EL (cell line): ENCODE measurements at regions not wholly inside any gene's neighbourhood (a gene's known extent, or its start where the extent isn't known, plus 50 kb on each side); places are given as distances from the start of the nearest gene placed in this dataset.
"Not testable (repeated sequence)": the region's sequence is repeated elsewhere in the genome, so short reads cannot be mapped to it uniquely, and the experiment has no call there.

Source experiments
- DNase-seq: peaks from one replicate; pipeline ENCODE4 v3.0.0-alpha.2; 2016

DNA sequence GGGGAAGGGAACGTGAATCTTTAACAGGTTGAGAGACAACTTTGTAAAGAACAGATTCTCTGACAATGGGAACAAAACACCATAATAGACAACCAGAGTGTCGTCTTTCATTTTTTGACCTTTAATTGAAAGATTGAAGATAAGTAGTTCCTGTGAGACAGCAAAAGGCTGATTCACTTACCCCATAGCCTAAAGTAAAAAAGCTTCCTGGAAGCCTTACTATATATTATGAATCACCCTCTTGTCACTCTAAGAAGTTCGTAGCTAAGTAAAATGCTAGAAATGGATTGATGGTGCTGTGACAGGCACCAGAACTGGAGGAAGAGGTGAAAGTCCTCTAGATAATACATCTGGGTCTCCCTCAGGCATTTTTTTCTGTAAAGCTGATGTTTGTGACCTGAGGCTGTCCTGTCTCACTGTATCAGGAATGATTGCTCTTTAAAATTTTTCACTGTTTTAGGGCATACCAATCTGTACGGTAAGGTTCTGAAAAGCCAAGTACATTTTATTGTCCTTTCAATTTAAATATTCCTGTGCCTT, 824.6 kb upstream of the SEMA6D start:
- no peak for DNase-seq

DNA sequence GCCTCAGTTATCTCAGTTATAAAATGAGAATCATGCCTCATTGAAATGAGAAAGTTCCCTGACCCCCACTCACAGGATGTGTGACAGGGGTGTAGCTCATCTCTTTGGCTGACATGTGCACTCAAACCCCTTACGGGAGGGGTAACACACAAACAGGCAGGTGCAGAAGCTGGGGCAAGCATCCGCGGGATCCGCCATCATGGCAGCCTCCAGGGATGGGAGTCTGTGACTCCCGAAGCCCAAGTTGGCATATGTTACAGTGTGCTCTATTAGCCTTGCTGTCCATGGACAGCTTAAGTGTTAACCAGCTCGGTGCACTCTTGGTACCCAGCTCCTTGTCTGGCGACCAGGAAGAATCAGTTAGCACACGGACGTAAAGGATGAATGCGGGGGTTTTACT, 822.7 kb upstream of the SEMA6D start:
- no peak for DNase-seq

DNA sequence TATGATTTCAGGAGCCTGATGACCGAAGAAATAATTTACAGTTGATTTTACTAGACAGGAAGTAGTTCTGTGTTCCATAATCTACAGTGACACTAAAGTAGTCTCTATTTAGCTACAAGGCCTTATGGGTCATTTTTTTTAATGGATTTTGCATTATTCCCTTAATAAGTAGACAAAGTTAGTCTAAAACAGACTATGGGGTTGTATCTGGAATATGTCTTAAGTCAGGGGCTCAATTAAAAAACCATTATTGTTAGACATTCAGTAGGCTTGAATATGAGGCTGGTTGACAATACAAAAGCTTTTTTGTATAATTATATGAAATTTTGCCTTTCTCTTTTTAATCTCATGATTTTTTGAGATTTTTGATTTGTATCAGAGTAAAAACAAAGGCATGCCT, 820.0 kb upstream of the SEMA6D start:
- DNase-seq, result no peak

DNA sequence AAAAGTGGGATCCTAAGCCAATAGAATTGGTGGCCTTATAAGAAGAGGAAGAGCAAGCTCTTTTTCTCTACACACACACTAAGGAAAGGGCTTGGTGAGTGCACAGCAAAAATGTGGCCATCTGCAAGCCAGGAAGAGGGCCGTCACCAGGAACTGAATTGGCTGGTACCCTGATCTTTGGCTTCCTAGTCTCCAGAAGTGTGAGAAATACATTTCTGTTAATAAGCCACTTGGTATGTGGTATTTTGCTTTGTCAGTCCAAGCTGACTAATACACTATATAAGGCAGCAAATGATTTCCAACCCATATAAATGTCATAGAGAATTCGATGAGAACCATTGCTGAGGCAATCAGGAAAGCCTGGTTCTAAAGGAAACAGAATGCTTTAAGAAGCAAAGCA, 816.3 kb upstream of the SEMA6D start:
- DNase-seq, result no peak

DNA sequence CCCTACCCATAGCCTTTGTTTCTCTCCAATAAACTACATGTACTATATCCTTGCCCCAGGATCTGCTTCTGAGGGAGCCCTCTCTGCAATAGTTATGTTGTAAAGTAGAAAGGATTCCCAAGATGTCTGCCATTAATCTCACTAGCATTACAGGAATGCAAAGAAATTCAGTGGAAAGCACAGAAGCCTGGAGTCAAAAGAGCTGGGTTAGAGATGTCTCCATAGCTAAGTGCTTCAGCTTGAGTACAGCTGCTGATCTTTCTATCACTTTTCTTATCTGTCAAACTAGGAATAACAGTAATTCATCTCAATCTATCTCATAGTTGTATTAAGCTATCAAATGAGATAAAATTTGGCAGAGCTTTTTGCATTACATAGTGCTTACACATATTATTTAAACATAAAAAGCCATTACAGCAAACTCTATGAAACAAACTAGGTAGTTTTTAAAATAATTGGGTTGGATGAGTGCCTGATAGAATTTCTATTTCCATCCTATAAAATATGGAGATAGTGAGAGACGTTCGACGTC, 799.5 kb upstream of the SEMA6D start:
- no peak for DNase-seq

- no peak for DNase-seq
Observed at GRCh38 chr15:46918462-46919140, 798.7 kb upstream of the SEMA6D start.

- DNase-seq, result no peak
Observed at GRCh38 chr15:46921891-46922290, 795.4 kb upstream of the SEMA6D start.

DNA sequence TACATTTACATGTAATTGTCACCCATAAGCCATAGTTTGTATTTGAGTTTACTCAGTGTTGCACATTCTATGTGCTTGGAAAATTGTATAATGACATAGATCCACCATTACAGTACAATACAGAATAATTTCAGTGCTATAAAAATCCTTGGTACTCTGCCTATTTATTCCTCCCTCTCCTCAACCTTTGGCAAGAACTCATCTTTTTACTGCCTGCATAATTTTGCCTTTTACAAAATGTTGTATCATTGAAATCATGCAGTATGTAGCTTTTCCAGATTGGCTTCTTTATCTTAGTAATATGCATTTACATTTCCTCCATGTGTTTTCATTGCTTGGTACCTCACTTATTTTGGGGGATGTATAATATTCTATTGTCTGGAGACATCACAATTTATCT, 786.9 kb upstream of the SEMA6D start:
- no peak for DNase-seq

DNA sequence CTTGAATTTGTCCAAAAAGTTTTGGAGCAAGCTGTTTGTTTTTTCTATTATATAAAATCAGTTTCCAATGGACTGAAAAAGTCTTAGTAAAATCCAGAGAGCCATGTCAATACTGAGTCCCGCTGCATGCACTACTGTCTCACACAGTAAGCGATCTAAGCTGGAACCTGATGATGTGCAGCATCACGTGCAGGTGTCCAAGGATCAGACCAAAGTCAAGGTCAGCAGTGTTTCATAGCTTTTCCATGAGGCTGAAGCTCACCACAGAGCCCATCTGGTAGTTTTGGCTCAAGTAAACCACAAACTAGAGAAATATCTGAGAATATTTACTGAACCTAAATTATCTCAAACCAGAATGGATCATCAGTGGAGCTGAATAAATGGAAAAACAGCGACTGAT, 784.0 kb upstream of the SEMA6D start:
- no peak for DNase-seq

DNA sequence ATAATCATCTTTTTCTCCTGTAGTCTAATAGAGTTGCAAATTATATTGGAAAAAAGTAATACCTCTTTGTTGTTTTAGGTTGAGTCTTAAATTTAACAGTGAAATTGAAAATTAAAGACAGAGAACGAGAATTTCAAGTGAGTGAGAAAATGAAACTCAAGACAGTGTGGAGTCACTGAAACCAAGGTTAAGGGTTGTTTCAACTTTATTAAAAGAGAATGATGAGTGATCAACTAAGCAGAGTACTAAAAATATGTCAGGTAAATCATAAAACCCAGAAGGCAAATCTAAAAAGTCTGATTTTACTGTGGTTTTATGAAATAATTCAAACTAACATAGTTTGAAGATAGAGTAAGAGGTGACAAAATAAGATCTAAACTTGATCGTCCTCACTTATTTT, 782.5 kb upstream of the SEMA6D start:
- DNase-seq, result no peak

DNA sequence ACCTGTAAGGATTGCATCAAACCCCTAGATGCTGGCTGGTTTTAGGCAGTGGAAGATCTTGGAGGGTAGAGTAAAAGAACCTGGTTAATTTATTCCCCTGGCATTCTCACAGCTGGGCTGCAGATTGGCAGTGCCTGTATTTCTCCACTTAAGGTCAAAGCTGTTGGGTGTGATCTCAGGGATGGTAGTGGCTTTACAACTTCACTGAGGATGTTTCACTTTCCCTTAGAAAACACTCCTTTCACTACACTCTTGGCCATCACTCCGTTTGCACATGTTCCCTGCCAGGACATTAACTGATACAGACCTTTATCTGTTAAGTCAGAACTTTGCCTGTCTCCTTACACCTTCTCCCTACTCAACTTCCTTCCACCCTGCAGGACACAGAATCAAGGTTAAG, 779.1 kb upstream of the SEMA6D start:
- DNase-seq, result no peak

- DNase-seq, result no peak
Observed at GRCh38 chr15:46941241-46941640, 776.1 kb upstream of the SEMA6D start.

DNA sequence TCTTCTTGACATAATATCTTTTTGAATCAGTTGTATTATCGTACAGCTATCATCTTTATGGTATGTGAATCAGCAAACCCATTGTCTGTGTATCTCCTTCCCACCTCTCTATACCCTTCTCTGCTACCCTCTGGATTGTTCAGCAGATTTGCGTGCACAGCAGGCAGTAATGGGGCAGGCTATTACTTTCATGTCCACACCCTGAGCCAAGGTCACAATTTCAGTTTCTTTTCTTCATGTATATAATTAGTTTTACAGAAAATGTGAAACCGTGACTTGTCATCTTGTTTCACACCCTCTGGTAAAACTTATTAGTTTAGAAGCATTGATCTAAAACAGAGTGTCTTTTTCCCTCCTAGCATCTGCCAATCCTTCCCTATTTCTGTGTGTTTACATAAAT, 770.4 kb upstream of the SEMA6D start:
- DNase-seq, result no peak

- DNase-seq, result no peak
Observed at GRCh38 chr15:46955576-46955975, 761.7 kb upstream of the SEMA6D start.

DNA sequence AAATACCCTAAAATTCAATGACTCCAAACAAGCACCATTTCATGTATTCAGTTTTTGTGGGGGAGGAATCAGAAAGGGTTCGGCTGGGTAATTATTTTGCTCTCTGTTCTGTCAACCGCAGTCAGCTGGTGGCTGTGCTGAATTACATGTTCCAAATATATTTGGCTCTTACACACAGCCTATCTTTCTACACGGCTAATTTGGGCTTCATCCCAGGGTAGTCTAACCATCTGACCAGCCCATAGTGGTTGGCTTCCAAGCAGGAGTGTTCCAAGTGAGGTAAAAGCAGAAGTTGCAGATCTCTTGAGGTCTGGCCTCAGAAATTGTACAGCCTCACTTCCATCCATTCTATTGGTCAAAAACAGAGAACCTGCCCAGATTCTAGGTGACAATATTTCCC, 760.8 kb upstream of the SEMA6D start:
- DNase-seq, result no peak

DNA sequence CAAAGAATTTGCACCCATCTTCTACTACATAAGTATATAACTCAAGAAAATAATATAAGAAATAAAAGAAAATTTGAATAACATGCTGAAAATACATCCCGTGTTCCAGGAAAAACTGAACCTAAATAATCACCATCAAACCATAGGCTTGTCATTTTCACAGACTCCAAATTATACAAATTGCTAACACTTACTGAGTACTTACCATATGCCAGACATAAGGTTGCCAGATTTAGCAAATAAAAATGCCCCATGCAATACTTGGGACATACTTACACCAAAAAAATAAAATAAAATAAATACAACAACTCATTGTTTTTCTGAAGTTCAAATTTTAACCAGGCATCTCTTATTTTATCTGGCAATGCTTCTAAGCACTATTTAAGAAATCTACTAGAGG, 760.4 kb upstream of the SEMA6D start:
- no peak for DNase-seq

GRCh38 chr15:46960581-46960980, 756.7 kb upstream of the SEMA6D start:
- DNase-seq, result no peak

GRCh38 chr15:46961795-46962194, 755.5 kb upstream of the SEMA6D start:
- no peak for DNase-seq

DNA sequence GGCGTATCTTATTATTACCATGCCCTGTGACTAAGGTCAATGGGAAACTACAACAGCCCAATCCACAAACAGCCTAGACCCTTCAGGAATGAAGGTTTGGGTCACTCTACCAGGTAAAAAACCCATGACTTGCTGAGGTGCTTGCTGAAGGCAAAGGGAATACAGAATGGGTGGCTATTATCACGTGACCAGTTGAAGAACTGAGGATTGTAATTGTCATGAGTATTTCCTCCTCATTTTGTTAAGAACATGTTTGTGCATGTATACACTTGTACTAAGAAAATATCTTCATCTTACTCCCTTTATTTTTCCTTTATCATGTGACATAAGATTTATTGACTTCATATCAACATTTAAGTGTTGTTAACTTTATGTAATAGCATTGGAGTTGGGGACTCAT, 729.2 kb upstream of the SEMA6D start:
- DNase-seq, result not testable (repeated sequence)

DNA sequence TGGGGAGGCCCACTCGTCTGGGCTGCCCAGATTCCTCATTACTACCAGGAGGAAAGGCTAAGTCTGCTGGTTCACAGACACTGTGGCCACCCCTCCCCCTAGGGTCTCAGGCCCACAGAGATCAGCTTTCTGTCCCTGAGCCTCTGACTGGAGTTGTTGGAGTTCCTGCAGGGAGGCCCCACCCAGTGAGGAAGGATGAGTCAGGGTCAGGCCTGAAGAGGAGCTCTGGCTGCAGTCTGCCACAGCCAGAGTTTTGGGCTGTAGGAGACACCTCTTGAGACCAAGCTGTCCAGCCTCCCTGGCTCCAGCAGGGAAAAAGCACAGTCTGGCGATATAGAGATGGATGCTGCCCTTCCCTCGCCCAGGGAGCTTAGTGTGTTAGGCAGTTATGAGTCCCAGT, 720.9 kb upstream of the SEMA6D start:
- DNase-seq, result no peak

DNA sequence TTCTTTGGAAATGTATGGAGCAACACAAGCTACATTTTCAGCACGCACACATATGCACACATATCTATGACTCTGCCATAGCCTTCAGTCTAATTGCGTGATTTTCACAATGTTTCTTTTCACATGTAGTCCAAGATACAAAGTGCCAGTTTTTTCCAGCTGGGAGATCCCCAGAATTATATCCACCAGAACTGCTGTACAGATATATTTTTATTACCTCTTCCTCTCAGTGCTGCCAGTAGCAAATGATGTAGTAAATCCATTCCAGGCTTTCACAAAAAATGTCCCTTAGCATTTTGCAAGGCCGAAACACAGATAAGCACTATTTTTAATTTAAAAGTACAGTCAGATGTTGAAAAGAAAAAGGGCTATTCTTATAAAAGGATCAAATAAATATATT, 719.8 kb upstream of the SEMA6D start:
- no peak for DNase-seq

DNA sequence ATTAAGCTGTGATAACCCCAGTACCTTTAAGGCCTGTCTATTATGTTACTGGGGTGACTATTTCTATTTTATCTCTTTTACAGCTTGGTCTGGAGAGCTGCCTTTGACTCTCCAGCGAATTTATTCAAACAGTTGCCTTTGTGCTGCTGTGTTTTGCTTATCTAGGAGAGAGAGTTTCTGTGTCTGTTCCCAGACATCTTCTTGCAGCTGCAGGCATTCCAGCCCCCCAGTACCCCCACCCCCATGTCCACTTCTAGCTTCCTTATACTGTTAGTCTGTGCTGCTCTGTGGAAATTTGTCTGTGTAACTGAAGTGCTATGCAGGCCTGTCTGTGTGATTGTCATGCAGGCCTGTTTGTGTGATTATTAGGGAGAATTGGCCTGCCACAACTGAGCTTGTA, 713.7 kb upstream of the SEMA6D start:
- no peak for DNase-seq

DNA sequence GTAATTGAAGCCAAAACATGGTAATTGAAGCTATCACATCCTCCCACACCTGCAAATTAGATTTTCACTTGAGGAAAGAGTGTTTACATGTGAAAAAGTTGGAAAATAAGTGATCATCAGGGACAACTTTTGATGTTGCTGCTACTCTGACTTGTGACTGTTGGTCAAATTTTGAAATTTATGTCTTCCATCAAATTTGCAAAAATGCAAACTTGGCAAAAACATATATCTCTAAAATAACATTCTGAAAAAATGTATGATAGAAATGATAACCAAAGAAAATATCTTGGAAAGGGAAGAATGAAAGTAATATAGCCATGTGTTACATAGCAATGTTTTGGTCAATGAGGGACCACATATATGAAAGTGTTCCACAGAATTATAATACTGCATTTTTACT, 703.9 kb upstream of the SEMA6D start:
- no peak for DNase-seq

- DNase-seq, result no peak
Observed at GRCh38 chr15:47027322-47027946, 689.9 kb upstream of the SEMA6D start.
